Skeletal muscle tissue (tissue), 3 donors: ENCODE measurements at regions not wholly inside any gene's neighbourhood (a gene's known extent, or its start where the extent isn't known, plus 50 kb on each side); places are given as distances from the start of the nearest gene placed in this dataset.
"Not testable (repeated sequence)": the region's sequence is repeated elsewhere in the genome, so short reads cannot be mapped to it uniquely, and the experiment has no call there.

Experiments
- H3K27ac ChIP-seq: one replicate; pipeline ENCODE4 v1.7.0; 2013; ENCODE audit warnings: mild to moderate bottlenecking, low read depth, low read length, inconsistent platforms
- H3K27me3 ChIP-seq, 3 donors: one replicate each; pipeline ENCODE4 v1.7.0; 2013; ENCODE audit warnings: low read length in 3 of 3; ENCODE audit not compliant: control insufficient read depth in 3 of 3, insufficient read depth in 3 of 3
- H3K36me3 ChIP-seq, 3 donors: one replicate each; pipeline ENCODE4 v1.7.0; 2013; ENCODE audit warnings: low read length in 3 of 3; ENCODE audit not compliant: control insufficient read depth in 3 of 3, insufficient read depth in 3 of 3
- H3K4me1 ChIP-seq, 3 donors: one replicate each; pipeline ENCODE4 v1.7.0; 2013; ENCODE audit warnings: low read length in 3 of 3, mild to moderate bottlenecking in 3 of 3; ENCODE audit not compliant: control insufficient read depth in 3 of 3, insufficient read depth in 3 of 3
- H3K4me3 ChIP-seq, 3 donors: one replicate each; pipeline ENCODE4 v1.7.0; 2013; ENCODE audit warnings: low read length in 3 of 3
- H3K9ac ChIP-seq, 3 donors: one replicate each; pipeline ENCODE4 v1.7.0; 2013; ENCODE audit warnings: low read length in 3 of 3, mild to moderate bottlenecking in 3 of 3, moderate library complexity in 2 of 3, low read depth in 1 of 3
- H3K9me3 ChIP-seq, 3 donors: one replicate each; pipeline ENCODE4 v1.7.0; 2013; ENCODE audit warnings: low read length in 3 of 3; ENCODE audit not compliant: control insufficient read depth in 3 of 3
- donor health status: Osteomylitis.

- Histone ChIP-seq H3K36me3 (no peaks in the 10 kb centered on the region), H3K9ac (no peak overlapping the region), H3K9me3 (no peaks in the 10 kb centered on the region), H3K27me3 (no peaks in the 10 kb centered on the region), H3K4me1 (no peaks in the 10 kb centered on the region), H3K27ac (no peak overlapping the region), H3K4me3 (no peak overlapping the region)
Observed at GRCh38 chr2:34822616-34823015, 1223.5 kb upstream of the FAM98A start.

- Histone ChIP-seq H3K9ac (no peak overlapping the region), H3K36me3 (no peaks in the 10 kb centered on the region), H3K9me3 (no peaks in the 10 kb centered on the region), H3K4me3 (no peak overlapping the region), H3K27ac (no peak overlapping the region), H3K4me1 (no peaks in the 10 kb centered on the region), H3K27me3 (no peaks in the 10 kb centered on the region)
Observed at GRCh38 chr2:34815052-34815741, 1216.1 kb upstream of the FAM98A start.

GRCh38 chr2:34810456-34810855 is 1211.4 kb upstream of the FAM98A start:
- no peak overlapping the region for H3K27ac ChIP-seq

GRCh38 chr2:34808426-34808825 is 1209.3 kb upstream of the FAM98A start:
- Histone ChIP-seq H3K9ac (no peak overlapping the region), H3K27ac (no peak overlapping the region), H3K4me1 (no peaks in the 10 kb centered on the region), H3K36me3 (no peaks in the 10 kb centered on the region), H3K4me3 (no peak overlapping the region), H3K27me3 (no peaks in the 10 kb centered on the region), H3K9me3 (no peaks in the 10 kb centered on the region)

More at GRCh38 chr2:34810456-34810855, 1211.4 kb upstream of the FAM98A start:
- H3K36me3 ChIP-seq: no peaks in the 10 kb centered on the region
- no peaks in the 10 kb centered on the region for H3K9me3 ChIP-seq
- no peak overlapping the region for H3K4me3 ChIP-seq
- H3K9ac ChIP-seq: no peak overlapping the region
- no peaks in the 10 kb centered on the region for H3K4me1 ChIP-seq
- H3K27me3 ChIP-seq: no peaks in the 10 kb centered on the region

- no peaks in the 10 kb centered on the region for H3K27me3 ChIP-seq
- no peaks in the 10 kb centered on the region for H3K9me3 ChIP-seq
- no peak overlapping the region for H3K9ac ChIP-seq
- no peaks in the 10 kb centered on the region for H3K36me3 ChIP-seq
- H3K27ac ChIP-seq: no peak overlapping the region
- no peak overlapping the region for H3K4me3 ChIP-seq
- no peaks in the 10 kb centered on the region for H3K4me1 ChIP-seq
Observed at GRCh38 chr2:34806891-34807290, 1207.8 kb upstream of the FAM98A start.

GRCh38 chr2:34806396-34806795 is 1207.3 kb upstream of the FAM98A start:
- Histone ChIP-seq H3K27ac (no peak overlapping the region), H3K4me1 (no peaks in the 10 kb centered on the region), H3K4me3 (no peak overlapping the region), H3K9me3 (no peaks in the 10 kb centered on the region), H3K36me3 (no peaks in the 10 kb centered on the region), H3K27me3 (no peaks in the 10 kb centered on the region), H3K9ac (no peak overlapping the region)

- no peak overlapping the region for H3K27ac ChIP-seq
- H3K4me1 ChIP-seq: no peaks in the 10 kb centered on the region
- no peaks in the 10 kb centered on the region for H3K9me3 ChIP-seq
Observed at GRCh38 chr2:34799556-34799955, 1200.5 kb upstream of the FAM98A start.

GRCh38 chr2:34795586-34795985 is 1196.5 kb upstream of the FAM98A start:
- not testable (repeated sequence) for H3K9me3 ChIP-seq, H3K36me3 ChIP-seq, H3K4me3 ChIP-seq, H3K4me1 ChIP-seq, H3K27ac ChIP-seq, H3K9ac ChIP-seq, H3K27me3 ChIP-seq

More at GRCh38 chr2:34799556-34799955, 1200.5 kb upstream of the FAM98A start:
- Histone ChIP-seq H3K27me3 (no peaks in the 10 kb centered on the region), H3K36me3 (no peaks in the 10 kb centered on the region), H3K9ac (no peak overlapping the region), H3K4me3 (no peak overlapping the region)

- H3K27ac ChIP-seq: no peak overlapping the region
- H3K27me3 ChIP-seq: no peaks in the 10 kb centered on the region
- H3K4me1 ChIP-seq: no peaks in the 10 kb centered on the region
- no peaks in the 10 kb centered on the region for H3K9me3 ChIP-seq
- H3K9ac ChIP-seq: no peak overlapping the region
- H3K4me3 ChIP-seq: no peak overlapping the region
- H3K36me3 ChIP-seq: no peaks in the 10 kb centered on the region
Observed at GRCh38 chr2:34789169-34789568, 1190.1 kb upstream of the FAM98A start.

- Histone ChIP-seq H3K27me3 (no peaks in the 10 kb centered on the region), H3K4me3 (no peak overlapping the region), H3K4me1 (no peaks in the 10 kb centered on the region), H3K36me3 (no peaks in the 10 kb centered on the region), H3K27ac (no peak overlapping the region), H3K9me3 (no peaks in the 10 kb centered on the region), H3K9ac (no peak overlapping the region)
Observed at GRCh38 chr2:34787341-34787740, 1188.2 kb upstream of the FAM98A start.
